ENCODE measurements at regions not wholly inside any gene's neighbourhood (a gene's known extent, or its start where the extent isn't known, plus 50 kb on each side); places are given as distances from the start of the nearest gene placed in this dataset.

GRCh38 chr2:6475155-6475940 is 390.4 kb downstream of the CMPK2 start:
- H3K36me3 Mint-ChIP-seq: no peaks in the 10 kb centered on the region
- peaks cover 0 to 2% (median 0%) of the 10 kb centered on the region in 3 donors for H3K27me3 Mint-ChIP-seq (ENCODE audit: low read depth in 3 of 3)
- no peak overlapping the region for H3K27ac Mint-ChIP-seq
- no peak overlapping the region for H3K4me3 Mint-ChIP-seq
- no peak for DNase-seq
- H3K4me1 Mint-ChIP-seq: no peaks in the 10 kb centered on the region
- H3K9me3 Mint-ChIP-seq: peaks cover 0 to 10% (median 1%) of the 10 kb centered on the region in 6 donors

- peaks cover 0 to 12% (median 1%) of the 10 kb centered on the region in 6 donors for H3K9me3 Mint-ChIP-seq
- H3K27me3 Mint-ChIP-seq (ENCODE audit: low read depth in 3 of 3): peaks cover 0 to 2% (median 0%) of the 10 kb centered on the region in 3 donors
- H3K36me3 Mint-ChIP-seq: no peaks in the 10 kb centered on the region
- no peak overlapping the region for H3K27ac Mint-ChIP-seq
- H3K4me3 Mint-ChIP-seq: no peak overlapping the region
- DNase-seq: no peak
- H3K4me1 Mint-ChIP-seq: no peaks in the 10 kb centered on the region
Measured at GRCh38 chr2:6480514-6480913, 385.2 kb downstream of the CMPK2 start.

DNA sequence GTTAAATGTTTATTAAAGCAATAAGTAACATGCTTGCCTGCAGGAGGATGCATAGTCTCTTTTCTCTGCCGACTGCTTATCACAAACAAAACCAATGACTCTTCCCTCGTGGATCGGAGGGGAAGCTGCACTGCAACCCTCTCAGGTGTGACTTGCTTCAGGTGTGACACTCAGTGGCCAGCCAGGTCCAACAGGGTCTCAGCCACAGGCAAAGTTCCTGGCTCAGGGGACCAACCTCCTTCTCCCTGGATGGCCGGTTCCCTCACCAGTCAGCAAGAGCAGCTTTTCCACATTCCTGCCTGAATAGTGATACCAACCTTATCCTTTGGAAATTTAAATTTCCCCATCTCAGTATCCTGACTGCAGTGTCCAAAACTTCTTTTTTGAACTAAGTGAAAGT is 383.5 kb downstream of the CMPK2 start:
- Mint-ChIP-seq H3K27ac (no peak overlapping the region), H3K9me3 (peaks cover 0 to 12% (median 1%) of the 10 kb centered on the region in 6 donors), H3K27me3 (ENCODE audit: low read depth in 3 of 3) (peaks cover 0 to 2% (median 0%) of the 10 kb centered on the region in 3 donors), H3K36me3 (no peaks in the 10 kb centered on the region), H3K4me3 (no peak overlapping the region), H3K4me1 (no peaks in the 10 kb centered on the region)
- DNase-seq: no peak

GRCh38 chr2:6487765-6488164 is 377.9 kb downstream of the CMPK2 start:
- no peak overlapping the region for H3K4me3 Mint-ChIP-seq
- no peaks in the 10 kb centered on the region for H3K36me3 Mint-ChIP-seq
- H3K27me3 Mint-ChIP-seq (ENCODE audit: low read depth in 3 of 3): peaks cover 0 to 7% (median 1%) of the 10 kb centered on the region in 3 donors
- DNase-seq: no peak
- H3K4me1 Mint-ChIP-seq: no peaks in the 10 kb centered on the region
- peaks cover 0 to 4% (median 0%) of the 10 kb centered on the region in 6 donors for H3K9me3 Mint-ChIP-seq
- H3K27ac Mint-ChIP-seq: no peak overlapping the region

GRCh38 chr2:6492573-6492972 is 373.1 kb downstream of the CMPK2 start:
- H3K27me3 Mint-ChIP-seq (ENCODE audit: low read depth in 3 of 3): peaks cover 0 to 7% (median 3%) of the 10 kb centered on the region in 3 donors
- no peak overlapping the region for H3K4me3 Mint-ChIP-seq
- no peaks in the 10 kb centered on the region for H3K4me1 Mint-ChIP-seq
- DNase-seq: no peak
- H3K36me3 Mint-ChIP-seq: no peaks in the 10 kb centered on the region
- no peak overlapping the region for H3K27ac Mint-ChIP-seq
- H3K9me3 Mint-ChIP-seq: peaks cover 0 to 4% (median 0%) of the 10 kb centered on the region in 6 donors

DNA sequence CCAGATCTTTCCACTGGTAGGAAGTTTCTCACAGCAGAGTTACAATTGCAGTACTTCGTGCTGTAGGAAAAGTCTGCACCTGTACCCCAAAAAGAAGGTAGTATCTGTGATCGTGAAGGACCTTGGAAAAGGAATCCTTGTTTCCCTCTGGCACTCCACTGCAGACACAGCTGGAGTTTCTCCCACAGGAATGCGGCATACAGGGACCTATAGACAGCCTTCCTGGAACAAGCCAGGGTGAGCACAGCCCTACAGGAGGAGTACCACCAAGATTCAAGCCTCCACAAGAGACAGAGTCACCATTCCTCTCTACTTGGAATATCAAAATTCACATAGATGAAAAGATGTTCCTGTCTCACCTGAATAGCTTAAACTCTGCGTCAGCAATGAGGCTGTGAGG is 372.4 kb downstream of the CMPK2 start:
- no peak overlapping the region for H3K27ac Mint-ChIP-seq
- no peak for DNase-seq
- H3K9me3 Mint-ChIP-seq: peaks cover 0 to 4% (median 1%) of the 10 kb centered on the region in 6 donors
- no peaks in the 10 kb centered on the region for H3K4me1 Mint-ChIP-seq
- no peaks in the 10 kb centered on the region for H3K36me3 Mint-ChIP-seq
- peaks cover 0 to 7% (median 3%) of the 10 kb centered on the region in 3 donors for H3K27me3 Mint-ChIP-seq (ENCODE audit: low read depth in 3 of 3)
- H3K4me3 Mint-ChIP-seq: no peak overlapping the region

DNA sequence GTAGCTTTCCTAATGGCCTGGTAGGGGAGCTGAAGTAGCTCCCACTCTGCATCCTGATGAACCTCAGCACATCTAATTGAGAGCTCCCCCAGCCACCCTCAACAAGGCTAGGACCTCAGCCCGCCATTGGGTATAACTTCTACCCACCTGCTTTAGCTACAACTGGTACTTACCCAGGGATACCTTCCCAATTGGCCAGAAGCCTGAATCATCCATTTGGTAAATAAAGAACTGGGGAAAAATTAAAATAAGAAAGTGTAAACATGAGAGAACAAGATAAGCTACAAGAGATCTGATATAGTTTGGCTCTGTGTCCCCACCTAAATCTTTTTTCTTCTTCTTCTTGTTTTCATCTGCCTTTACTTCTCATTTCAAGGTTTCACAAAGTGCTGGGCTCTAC is 372.0 kb downstream of the CMPK2 start:
- peaks cover 0 to 4% (median 1%) of the 10 kb centered on the region in 6 donors for H3K9me3 Mint-ChIP-seq

DNA sequence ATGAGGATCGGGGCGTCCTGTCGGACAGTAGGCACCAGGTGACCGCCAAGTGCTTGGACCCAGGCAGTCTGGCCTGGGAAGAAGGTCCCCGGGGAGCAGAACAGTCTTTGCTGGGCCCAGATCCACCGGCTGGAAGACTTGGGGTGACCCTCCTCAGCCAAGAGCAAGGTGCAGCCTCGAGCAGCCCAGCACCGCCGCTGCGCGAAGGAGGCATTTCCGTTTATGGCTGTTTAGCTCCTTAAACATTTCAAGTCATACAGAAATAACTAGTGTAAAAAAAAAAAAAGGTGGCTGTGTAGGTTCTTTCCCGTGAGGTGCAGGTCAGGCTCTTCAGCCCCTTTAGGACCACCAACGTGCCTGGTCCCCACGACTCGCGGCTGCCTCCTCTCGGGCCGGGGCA is 370.2 kb downstream of the CMPK2 start:
- no peak overlapping the region for H3K4me3 Mint-ChIP-seq
- peaks cover 0 to 7% (median 3%) of the 10 kb centered on the region in 3 donors for H3K27me3 Mint-ChIP-seq (ENCODE audit: low read depth in 3 of 3)
- no peaks in the 10 kb centered on the region for H3K36me3 Mint-ChIP-seq
- no peaks in the 10 kb centered on the region for H3K4me1 Mint-ChIP-seq
- H3K9me3 Mint-ChIP-seq: peaks cover 0 to 4% (median 1%) of the 10 kb centered on the region in 6 donors
- H3K27ac Mint-ChIP-seq: no peak overlapping the region
- DNase-seq: no peak

More for the DNA sequence above, 372.0 kb downstream of the CMPK2 start:
- H3K27ac Mint-ChIP-seq: no peak overlapping the region
- DNase-seq: no peak
- no peak overlapping the region for H3K4me3 Mint-ChIP-seq
- peaks cover 0 to 7% (median 3%) of the 10 kb centered on the region in 3 donors for H3K27me3 Mint-ChIP-seq (ENCODE audit: low read depth in 3 of 3)
- no peaks in the 10 kb centered on the region for H3K36me3 Mint-ChIP-seq
- no peaks in the 10 kb centered on the region for H3K4me1 Mint-ChIP-seq

DNA sequence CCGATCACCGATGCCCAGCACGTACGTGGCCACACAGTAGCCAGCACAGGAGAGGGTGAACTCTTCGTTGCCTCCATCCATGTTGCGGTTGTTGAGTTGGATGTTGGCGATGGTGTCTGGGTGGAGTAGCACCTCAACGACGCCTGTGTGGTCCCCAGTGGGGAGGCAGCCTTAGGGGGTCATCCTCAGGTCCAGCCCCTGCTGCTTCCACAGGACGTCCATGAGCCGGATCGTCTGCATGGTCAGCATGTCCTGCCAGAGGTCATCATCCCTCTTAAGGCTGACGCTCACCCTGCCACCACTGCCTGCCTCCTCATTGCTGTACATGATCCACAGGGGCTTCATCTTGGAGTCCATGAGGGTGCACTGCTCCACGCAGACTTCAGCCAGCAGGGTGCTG is 369.3 kb downstream of the CMPK2 start:
- H3K4me3 Mint-ChIP-seq: no peak overlapping the region
- no peaks in the 10 kb centered on the region for H3K36me3 Mint-ChIP-seq
- H3K9me3 Mint-ChIP-seq: peaks cover 0 to 4% (median 1%) of the 10 kb centered on the region in 6 donors
- H3K27ac Mint-ChIP-seq: no peak overlapping the region
- H3K27me3 Mint-ChIP-seq (ENCODE audit: low read depth in 3 of 3): peaks cover 0 to 7% (median 3%) of the 10 kb centered on the region in 3 donors
- DNase-seq: no peak
- H3K4me1 Mint-ChIP-seq: no peaks in the 10 kb centered on the region

- no peak for DNase-seq
- H3K27me3 Mint-ChIP-seq (ENCODE audit: low read depth in 3 of 3): peaks cover 0 to 3% (median 3%) of the 10 kb centered on the region in 3 donors
- no peaks in the 10 kb centered on the region for H3K4me1 Mint-ChIP-seq
- no peak overlapping the region for H3K4me3 Mint-ChIP-seq
- no peak overlapping the region for H3K27ac Mint-ChIP-seq
- H3K9me3 Mint-ChIP-seq: peaks cover 0 to 4% (median 1%) of the 10 kb centered on the region in 6 donors
- no peaks in the 10 kb centered on the region for H3K36me3 Mint-ChIP-seq
Measured at GRCh38 chr2:6497048-6497447, 368.7 kb downstream of the CMPK2 start.

- DNase-seq: no peak
- H3K9me3 Mint-ChIP-seq: peaks cover 0 to 2% (median 0%) of the 10 kb centered on the region in 6 donors
Measured at GRCh38 chr2:6498841-6499240, 366.9 kb downstream of the CMPK2 start.

DNA sequence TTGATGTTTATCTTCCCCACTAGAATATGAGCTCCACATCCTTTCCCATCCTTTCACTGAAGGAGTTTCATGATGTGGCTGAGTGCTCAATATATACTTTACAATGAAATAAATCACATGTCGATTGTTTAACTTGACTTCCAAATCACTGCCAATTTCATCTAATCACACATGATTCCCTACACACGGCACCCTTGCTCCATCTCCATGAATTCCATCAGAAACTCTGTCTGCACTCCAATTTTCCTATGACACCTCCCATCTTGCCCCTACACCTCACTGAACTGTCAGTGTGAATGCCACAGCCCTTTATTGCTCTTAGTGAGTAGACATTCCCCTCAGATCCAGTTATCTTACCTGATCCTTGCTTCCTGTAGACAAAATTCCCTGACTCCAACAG is 366.0 kb downstream of the CMPK2 start:
- H3K27me3 Mint-ChIP-seq (ENCODE audit: low read depth in 3 of 3): peaks cover 0 to 2% (median 0%) of the 10 kb centered on the region in 3 donors
- H3K36me3 Mint-ChIP-seq: no peaks in the 10 kb centered on the region
- no peak for DNase-seq
- H3K4me3 Mint-ChIP-seq: no peak overlapping the region
- H3K4me1 Mint-ChIP-seq: no peaks in the 10 kb centered on the region
- H3K9me3 Mint-ChIP-seq: peaks cover 0 to 2% (median 0%) of the 10 kb centered on the region in 6 donors
- H3K27ac Mint-ChIP-seq: no peak overlapping the region

More at GRCh38 chr2:6498841-6499240, 366.9 kb downstream of the CMPK2 start:
- no peaks in the 10 kb centered on the region for H3K4me1 Mint-ChIP-seq
- H3K4me3 Mint-ChIP-seq: no peak overlapping the region
- no peak overlapping the region for H3K27ac Mint-ChIP-seq
- no peaks in the 10 kb centered on the region for H3K36me3 Mint-ChIP-seq
- H3K27me3 Mint-ChIP-seq (ENCODE audit: low read depth in 3 of 3): peaks cover 0 to 2% (median 0%) of the 10 kb centered on the region in 3 donors

DNA sequence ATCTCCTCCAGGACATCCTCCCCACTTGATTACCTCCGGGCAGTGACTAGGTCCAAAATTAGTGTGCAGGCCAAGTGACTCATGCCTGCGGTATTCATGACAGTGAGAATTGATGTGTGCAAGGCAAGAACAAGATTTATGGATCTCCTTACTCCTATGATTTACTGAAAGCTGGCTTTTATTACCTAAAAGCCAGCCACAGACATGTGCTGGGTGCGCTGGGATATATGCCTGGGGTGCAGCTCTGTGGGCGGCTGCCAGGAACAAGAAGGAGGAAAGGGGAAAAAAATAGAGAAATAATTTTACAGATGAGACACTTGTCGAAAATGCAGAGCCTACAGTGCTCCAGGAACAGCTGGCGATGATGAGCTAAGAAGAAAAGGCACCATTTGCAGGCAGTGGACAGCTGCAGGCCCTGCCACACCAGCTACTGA is 359.3 kb downstream of the CMPK2 start:
- Mint-ChIP-seq H3K27ac (no peak overlapping the region), H3K4me1 (no peaks in the 10 kb centered on the region), H3K9me3 (peaks cover 0 to 3% (median 0%) of the 10 kb centered on the region in 6 donors), H3K36me3 (no peaks in the 10 kb centered on the region), H3K4me3 (no peak overlapping the region), H3K27me3 (ENCODE audit: low read depth in 3 of 3) (peaks cover 0 to 4% (median 2%) of the 10 kb centered on the region in 3 donors)
- no peak for DNase-seq

DNA sequence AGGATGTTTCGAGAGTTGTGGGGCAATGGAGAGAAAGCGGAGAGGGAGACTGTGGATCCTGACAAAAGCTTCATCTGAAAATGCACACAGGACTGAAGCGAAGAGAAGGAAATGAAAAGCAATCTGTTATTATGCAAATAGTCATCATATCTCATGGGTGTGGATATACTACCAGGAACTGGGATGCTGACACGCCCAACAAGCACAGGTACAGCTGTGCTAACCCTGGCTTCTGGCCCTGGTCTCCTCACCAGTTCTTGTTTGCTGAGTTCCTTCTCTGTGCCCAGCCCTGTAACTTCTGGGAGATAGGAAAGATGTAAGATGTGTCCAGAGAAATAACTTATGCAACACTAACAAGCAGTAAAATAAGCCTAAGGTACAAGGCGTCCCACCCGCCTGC is 358.8 kb downstream of the CMPK2 start:
- no peak for DNase-seq
- H3K9me3 Mint-ChIP-seq: peaks cover 0 to 3% (median 0%) of the 10 kb centered on the region in 6 donors
- no peaks in the 10 kb centered on the region for H3K4me1 Mint-ChIP-seq
- H3K36me3 Mint-ChIP-seq: no peaks in the 10 kb centered on the region
- H3K27me3 Mint-ChIP-seq (ENCODE audit: low read depth in 3 of 3): peaks cover 0 to 4% (median 2%) of the 10 kb centered on the region in 3 donors
- H3K4me3 Mint-ChIP-seq: no peak overlapping the region
- H3K27ac Mint-ChIP-seq: no peak overlapping the region
